HG03175 (cell line): ENCODE measurements at regions not wholly inside any gene's neighbourhood (a gene's known extent, or its start where the extent isn't known, plus 50 kb on each side); places are given as distances from the start of the nearest gene placed in this dataset.
"Not testable (repeated sequence)": the region's sequence is repeated elsewhere in the genome, so short reads cannot be mapped to it uniquely, and the experiment has no call there.

Experiments used
- ATAC-seq: cut with Tn5 transposase; IDR thresholded peaks from one replicate; pipeline ENCODE4 v1.9.1; 2021; ENCODE audit warnings: mild to moderate bottlenecking, moderate library complexity; ENCODE audit not compliant: unreplicated experiment

GRCh38 chr13:30072818-30073186 is 222.4 kb upstream of the UBL3 start:
- no peak for ATAC-seq

DNA sequence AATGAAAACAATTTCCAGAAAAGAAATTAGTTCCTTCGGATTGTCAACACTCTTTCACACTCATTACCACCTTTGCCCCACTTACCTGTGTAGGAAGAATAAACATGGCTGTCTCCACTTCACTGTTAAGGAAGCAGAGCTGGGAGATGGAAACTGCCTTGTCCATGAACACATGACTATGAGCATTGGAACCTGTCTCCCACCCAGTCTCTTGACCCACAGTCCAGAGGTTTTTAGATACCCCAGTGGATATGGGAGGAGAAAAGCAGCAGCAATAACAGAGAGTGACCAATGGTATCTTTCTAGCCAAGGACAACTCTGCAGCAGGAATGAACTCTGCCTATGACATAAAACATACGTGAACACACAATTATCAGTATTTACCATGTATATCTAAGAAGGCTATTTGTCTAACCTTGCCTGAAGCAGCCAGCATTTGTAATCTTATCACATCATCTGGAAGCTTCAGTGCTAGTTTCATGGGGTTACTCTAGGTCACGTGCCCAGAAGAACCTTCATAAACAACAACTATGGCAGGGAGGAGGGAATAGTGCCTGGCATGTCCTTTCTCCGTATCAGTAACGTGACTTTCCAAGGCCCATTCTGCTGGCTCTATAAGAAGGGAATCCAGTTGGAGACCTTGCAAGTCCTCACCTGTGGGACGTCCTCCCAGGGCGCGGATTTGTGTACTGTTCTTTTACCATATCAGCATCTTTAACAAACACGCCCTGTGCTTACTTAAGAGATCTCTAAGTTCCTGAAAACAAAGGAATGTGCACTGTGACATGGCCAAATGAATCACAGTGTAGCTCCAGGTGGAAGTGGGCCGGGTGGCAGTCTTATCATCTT is 221.8 kb upstream of the UBL3 start:
- ATAC-seq: no peak

GRCh38 chr13:30065181-30065580 is 214.8 kb upstream of the UBL3 start:
- ATAC-seq: no peak

DNA sequence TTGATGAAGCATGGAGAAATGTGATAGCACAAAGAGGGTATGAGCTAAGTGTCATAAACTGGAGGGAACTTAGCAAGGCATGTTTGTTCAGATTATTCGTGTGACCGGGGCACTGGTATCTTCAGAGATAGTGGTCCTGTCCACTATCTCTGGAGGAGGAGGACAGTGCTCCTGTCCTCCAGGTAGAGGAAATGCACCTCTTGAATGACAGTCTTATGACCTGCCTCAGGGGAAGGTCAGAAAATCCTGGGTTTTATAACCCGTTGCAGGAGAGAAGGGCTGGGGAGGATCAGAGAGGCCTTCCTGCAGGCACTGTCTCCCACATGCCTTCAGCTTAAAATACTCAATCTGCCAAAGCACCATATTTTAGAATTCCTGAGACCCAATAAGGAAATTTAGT is 213.5 kb upstream of the UBL3 start:
- no peak for ATAC-seq

DNA sequence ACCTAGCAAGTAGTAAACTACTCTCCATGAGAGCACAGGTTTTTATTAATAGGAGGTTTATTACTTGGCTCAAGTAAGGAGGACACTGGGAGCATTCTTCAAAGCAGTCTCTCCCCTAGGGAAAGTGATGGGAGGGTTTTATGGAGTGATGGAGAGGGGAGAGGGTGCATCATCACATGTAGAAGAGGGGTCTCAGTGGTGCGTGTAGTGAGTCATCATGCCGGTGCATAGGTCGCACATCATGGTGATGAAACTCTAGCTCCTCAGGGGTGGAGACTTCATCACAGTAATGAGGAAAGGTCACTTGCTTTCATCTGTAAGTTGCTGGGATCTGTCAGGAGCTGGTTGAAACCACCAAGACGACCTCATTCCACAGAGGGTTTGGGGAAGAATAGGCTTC is 210.8 kb upstream of the UBL3 start:
- no peak for ATAC-seq

- ATAC-seq: no peak
These were observed 208.0 kb upstream of the UBL3 start for GRCh38 chr13:30058429-30058828.

GRCh38 chr13:30054546-30054945 is 204.1 kb upstream of the UBL3 start:
- not testable (repeated sequence) for ATAC-seq

DNA sequence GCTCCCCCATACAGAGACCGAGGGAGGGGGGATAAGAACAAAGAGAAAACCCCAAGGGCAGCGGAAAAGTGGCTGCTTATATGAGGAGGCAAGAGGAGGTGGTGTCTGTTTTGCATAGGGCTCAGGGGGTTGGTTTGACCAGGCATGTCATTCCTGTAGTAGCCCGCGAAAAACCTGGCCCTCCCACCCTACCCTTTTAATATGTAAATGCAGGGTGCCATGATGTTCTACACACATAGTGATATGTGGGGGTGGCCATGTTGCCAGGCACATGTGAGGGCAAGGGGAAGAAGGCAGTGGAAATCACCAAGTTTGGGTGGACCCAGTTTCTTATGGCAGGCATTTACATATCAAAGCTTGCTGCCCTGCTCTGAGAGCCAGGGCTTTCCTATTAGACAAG is 203.5 kb upstream of the UBL3 start:
- ATAC-seq: no peak

GRCh38 chr13:30052120-30052519 is 201.7 kb upstream of the UBL3 start:
- no peak for ATAC-seq

DNA sequence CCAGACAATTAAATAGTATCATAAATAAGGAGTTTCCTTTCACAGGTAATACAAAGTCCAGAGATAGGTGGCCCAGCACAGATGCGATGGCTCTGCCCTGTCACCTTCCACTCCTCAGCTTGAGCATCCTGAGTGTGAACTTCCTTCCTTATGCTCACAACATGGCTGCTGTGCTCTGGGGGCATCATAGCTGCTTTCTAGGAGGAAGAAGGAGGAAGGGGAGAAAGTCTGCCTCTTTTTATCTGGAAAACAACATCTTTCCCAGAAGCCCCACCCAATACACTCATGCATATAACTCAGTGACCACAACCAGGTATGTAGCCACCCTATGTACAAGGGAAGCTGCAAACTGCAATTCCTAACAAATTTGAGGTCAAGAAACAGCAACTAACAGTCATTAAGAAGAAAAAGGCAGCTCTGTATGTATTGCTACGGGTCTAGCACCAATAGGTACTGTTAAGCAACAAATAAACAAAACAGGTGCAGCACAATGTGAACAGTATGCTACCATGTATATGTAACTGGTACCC is 201.2 kb upstream of the UBL3 start:
- ATAC-seq: no peak

DNA sequence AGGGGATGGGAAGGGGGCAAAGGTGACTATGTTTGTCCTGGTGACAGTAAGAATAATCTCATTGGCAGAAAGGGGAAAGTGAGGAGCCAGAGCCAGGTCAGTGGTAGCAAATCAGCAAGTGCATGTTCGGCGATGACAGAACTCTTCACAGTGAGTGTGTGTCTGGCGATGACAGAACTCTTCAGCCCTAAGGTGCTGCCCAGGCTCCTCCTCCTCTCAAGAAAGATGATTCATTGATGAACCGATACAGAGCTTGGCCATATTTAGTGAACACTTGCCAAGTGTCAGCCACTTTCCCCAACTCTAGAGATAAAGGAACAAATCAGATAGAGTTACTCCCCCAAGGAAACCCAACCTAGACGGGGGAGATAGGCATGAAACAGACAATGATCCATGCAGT is 199.3 kb upstream of the UBL3 start:
- no peak for ATAC-seq

GRCh38 chr13:30047154-30047874 is 196.9 kb upstream of the UBL3 start:
- no peak for ATAC-seq

DNA sequence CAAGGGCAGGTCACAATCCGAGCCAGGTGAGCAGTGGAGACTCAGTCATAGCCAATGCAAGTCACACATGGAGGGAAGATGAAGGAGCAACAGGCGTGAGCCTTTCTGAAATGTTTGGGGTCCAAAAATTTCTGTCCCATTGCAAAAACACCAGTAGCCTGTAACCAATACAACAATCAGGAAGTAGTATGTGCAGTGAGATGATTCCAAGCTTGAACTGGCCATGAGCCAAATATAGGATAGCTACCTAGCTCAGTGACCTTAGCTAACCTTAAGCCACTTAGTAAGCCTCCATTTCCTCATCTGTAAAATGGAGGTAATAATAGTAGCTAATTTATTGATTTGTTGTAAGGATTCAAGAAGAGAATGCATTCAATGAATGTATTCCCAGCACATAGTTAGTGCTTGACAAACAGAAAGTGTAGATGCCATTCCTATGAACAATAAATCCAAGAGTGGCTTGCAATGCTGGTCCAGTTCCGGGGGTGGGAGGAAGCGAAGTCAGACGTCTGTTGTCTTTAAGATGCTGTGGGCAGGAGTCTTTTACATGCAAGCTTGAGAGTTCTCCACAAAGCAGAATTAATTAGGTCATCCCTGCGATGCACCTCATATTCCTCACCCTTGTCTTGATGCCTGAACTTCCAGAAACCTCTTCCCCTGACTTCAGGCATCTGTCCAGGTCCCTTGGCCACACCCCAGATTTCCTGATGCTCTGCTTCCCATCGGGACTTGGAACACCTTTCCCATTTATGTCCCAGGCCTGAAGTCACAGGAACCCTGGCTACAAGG is 195.7 kb upstream of the UBL3 start:
- ATAC-seq: no peak

DNA sequence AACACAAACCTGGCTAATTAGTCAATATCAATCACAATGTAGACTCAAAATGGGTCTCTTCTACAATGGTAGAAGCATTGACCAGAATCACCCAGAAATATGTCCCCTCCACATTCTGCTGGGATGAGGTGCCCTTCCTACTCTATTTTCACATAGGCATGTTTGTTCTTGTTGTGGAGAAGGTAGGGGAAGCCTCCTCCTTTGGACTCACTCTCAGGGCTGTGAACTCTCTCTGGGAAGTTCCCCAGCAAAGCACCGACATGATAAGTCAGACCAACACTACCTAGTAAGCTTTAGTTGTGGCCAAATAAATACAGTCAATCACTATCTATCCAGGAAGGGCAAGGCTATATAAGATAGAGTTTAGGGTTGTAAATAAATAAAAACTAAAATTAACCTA is 194.5 kb upstream of the UBL3 start:
- no peak for ATAC-seq

DNA sequence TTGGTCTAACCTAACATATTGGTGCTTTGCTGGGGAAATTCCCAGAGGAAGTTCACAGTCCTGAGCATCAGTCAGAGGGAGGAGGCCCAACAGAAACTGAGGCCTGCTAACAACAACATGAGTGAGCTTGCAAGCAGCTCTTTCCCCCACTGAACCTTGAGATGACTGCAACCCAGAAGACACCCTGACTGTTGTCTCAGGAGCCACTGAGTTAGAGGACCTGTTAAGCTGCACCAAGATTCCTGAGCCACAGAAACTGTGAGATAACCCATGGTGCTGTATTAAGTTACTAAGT is 193.2 kb upstream of the UBL3 start:
- ATAC-seq: no peak

- no peak for ATAC-seq
These were observed 192.6 kb upstream of the UBL3 start for GRCh38 chr13:30042891-30043630.

DNA sequence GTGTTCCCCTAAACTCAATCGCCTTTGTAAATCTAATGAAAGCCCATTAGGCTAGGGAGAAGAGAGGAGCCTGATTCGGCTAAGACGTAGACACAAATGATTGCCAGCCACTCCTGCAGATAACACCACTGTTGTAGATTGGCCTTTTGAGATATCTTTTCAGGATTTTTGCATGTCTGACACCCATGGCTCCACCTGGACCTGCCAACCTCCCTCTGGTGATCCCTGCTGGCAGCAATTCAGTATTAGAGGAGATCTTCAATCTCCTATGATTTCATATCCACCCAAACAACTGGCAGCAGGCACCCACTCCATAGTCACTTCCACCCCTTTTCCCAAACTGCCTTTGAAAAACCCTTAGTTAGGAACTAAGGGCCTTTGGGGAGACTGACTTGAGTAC is 191.9 kb upstream of the UBL3 start:
- no peak for ATAC-seq

- no peak for ATAC-seq
These were observed 189.1 kb upstream of the UBL3 start for GRCh38 chr13:30039511-30039911.

DNA sequence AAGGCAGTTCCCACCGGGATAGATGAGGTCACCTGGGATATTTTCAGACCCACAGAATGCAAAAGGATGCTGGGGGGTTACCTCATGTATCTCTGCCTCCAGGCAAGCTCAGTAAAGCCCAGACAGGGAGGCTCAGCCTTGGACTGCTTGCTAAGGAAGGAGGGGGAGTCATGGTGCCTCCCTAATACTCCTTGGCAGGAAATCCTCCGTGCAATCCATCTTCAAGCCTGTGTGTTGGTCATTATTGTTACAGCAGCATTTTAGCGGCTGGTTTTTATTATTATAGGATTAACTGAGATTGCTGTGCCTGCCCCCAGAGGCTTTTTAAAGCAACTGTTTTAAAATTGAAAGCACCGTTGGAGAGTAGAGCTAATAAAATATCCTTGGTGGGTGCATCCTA is 188.5 kb upstream of the UBL3 start:
- no peak for ATAC-seq

- ATAC-seq: no peak
These were observed 187.3 kb upstream of the UBL3 start for GRCh38 chr13:30037766-30038165.

DNA sequence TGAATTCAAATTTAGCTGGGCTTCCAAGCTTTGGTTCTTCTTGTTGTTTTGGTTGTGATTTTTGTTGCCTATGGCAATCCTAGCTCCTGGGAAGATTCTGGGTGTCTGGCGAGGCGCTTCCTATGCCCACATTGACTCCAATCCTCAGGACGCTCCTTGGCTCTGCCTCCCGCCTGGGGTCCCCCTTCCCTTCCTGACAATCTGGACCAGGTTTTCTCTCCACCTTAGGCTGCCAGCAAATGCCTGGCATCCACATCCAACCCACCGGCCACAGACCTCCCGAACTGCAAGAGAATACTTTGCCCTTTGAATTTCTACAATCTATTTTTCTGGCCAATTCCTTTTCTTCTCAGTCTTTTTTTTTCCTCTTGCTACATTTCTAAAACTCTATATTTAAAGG is 186.9 kb upstream of the UBL3 start:
- no peak for ATAC-seq
